Activated naive CD4-positive, alpha-beta T cell treated with anti-CD3 and anti-CD28 coated beads, Interleukin-2, amount 10 ng/mL, durations not matched to agents 7 days and 5 days (primary cell): ENCODE measurements at regions not wholly inside any gene's neighbourhood (a gene's known extent, or its start where the extent isn't known, plus 50 kb on each side); places are given as distances from the start of the nearest gene placed in this dataset.

Experiments
- CTCF ChIA-PET: fragments of 350-600 bp; sonication (Branson Sonifier 250); formaldehyde crosslinking; loops from one replicate; lab custom pipeline; 2021; ENCODE audit warnings: antibody characterized with exemption; lab: Charles Lee
- DNase-seq: peaks from one replicate; pipeline ENCODE4 v3.0.0-alpha.2; 2020
- H3K27ac Mint-ChIP-seq: one replicate; pipeline ENCODE4 v1.8.0; 2021; ENCODE audit warnings: mild to moderate bottlenecking, moderate library complexity, mixed read lengths
- H3K27me3 Mint-ChIP-seq: one replicate; pipeline ENCODE4 v1.8.0; 2021; ENCODE audit warnings: mild to moderate bottlenecking, mixed read lengths
- H3K36me3 Mint-ChIP-seq: one replicate; pipeline ENCODE4 v1.8.0; 2021; ENCODE audit warnings: mixed read lengths
- H3K4me1 Mint-ChIP-seq: one replicate; pipeline ENCODE4 v1.8.0; 2021; ENCODE audit warnings: mixed read lengths
- H3K4me3 Mint-ChIP-seq: one replicate; pipeline ENCODE4 v1.8.0; 2021; ENCODE audit warnings: mild to moderate bottlenecking, moderate library complexity, mixed read lengths
- H3K9me3 Mint-ChIP-seq: one replicate; pipeline ENCODE4 v1.8.0; 2021; ENCODE audit warnings: mixed read lengths

GRCh38 chr7:46450425-46450824 is 529.4 kb upstream of the IGFBP3 start:
- Mint-ChIP-seq H3K36me3 (no peaks in the 10 kb centered on the region), H3K27me3 (no peaks in the 10 kb centered on the region), H3K9me3 (peaks cover 15% of the 10 kb centered on the region), H3K27ac (no peak overlapping the region), H3K4me3 (no peak overlapping the region), H3K4me1 (no peaks in the 10 kb centered on the region)
- CTCF ChIA-PET, result no interaction called here
- DNase-seq, result no peak

- Mint-ChIP-seq H3K27ac (no peak overlapping the region), H3K9me3 (peaks cover 15% of the 10 kb centered on the region), H3K4me1 (no peaks in the 10 kb centered on the region), H3K27me3 (no peaks in the 10 kb centered on the region), H3K4me3 (no peak overlapping the region), H3K36me3 (no peaks in the 10 kb centered on the region)
- no peak for DNase-seq
- CTCF ChIA-PET, result no interaction called here
Observed at GRCh38 chr7:46449743-46450142, 528.7 kb upstream of the IGFBP3 start.

- H3K4me1 Mint-ChIP-seq, result no peaks in the 10 kb centered on the region
- no peak overlapping the region for H3K4me3 Mint-ChIP-seq
- H3K27ac Mint-ChIP-seq, result no peak overlapping the region
- CTCF ChIA-PET, result no interaction called here
- DNase-seq, result no peak
- no peaks in the 10 kb centered on the region for H3K36me3 Mint-ChIP-seq
- H3K27me3 Mint-ChIP-seq, result no peaks in the 10 kb centered on the region
- H3K9me3 Mint-ChIP-seq, result peaks cover 12% of the 10 kb centered on the region
Observed at GRCh38 chr7:46448478-46448877, 527.4 kb upstream of the IGFBP3 start.

- CTCF ChIA-PET, result no interaction called here
- H3K4me1 Mint-ChIP-seq, result no peaks in the 10 kb centered on the region
- peaks cover 17% of the 10 kb centered on the region for H3K9me3 Mint-ChIP-seq
- H3K36me3 Mint-ChIP-seq, result no peaks in the 10 kb centered on the region
- H3K27me3 Mint-ChIP-seq, result peaks cover 3% of the 10 kb centered on the region
- no peak overlapping the region for H3K27ac Mint-ChIP-seq
- H3K4me3 Mint-ChIP-seq, result no peak overlapping the region
- DNase-seq, result no peak
Observed at GRCh38 chr7:46446151-46446550, 525.1 kb upstream of the IGFBP3 start.

- Mint-ChIP-seq H3K4me1 (no peaks in the 10 kb centered on the region), H3K4me3 (no peak overlapping the region), H3K9me3 (peaks cover 14% of the 10 kb centered on the region), H3K27me3 (peaks cover 3% of the 10 kb centered on the region), H3K36me3 (no peaks in the 10 kb centered on the region), H3K27ac (no peak overlapping the region)
- no peak for DNase-seq
- CTCF ChIA-PET, result no interaction called here
Observed at GRCh38 chr7:46444256-46444655, 523.2 kb upstream of the IGFBP3 start.

GRCh38 chr7:46440186-46440585 is 519.1 kb upstream of the IGFBP3 start:
- Mint-ChIP-seq H3K27ac (no peak overlapping the region), H3K27me3 (peaks cover 3% of the 10 kb centered on the region), H3K4me3 (no peak overlapping the region), H3K4me1 (no peaks in the 10 kb centered on the region), H3K36me3 (no peaks in the 10 kb centered on the region), H3K9me3 (peaks cover 5% of the 10 kb centered on the region)
- no peak for DNase-seq
- CTCF ChIA-PET, result no interaction called here

GRCh38 chr7:46432708-46433107 is 511.6 kb upstream of the IGFBP3 start:
- no peak overlapping the region for H3K27ac Mint-ChIP-seq
- CTCF ChIA-PET, result no interaction called here
- no peaks in the 10 kb centered on the region for H3K27me3 Mint-ChIP-seq
- DNase-seq, result no peak
- H3K36me3 Mint-ChIP-seq, result peaks cover 1% of the 10 kb centered on the region
- H3K4me1 Mint-ChIP-seq, result no peaks in the 10 kb centered on the region
- H3K9me3 Mint-ChIP-seq, result peaks cover 7% of the 10 kb centered on the region
- H3K4me3 Mint-ChIP-seq, result no peak overlapping the region

GRCh38 chr7:46428295-46428694 is 507.2 kb upstream of the IGFBP3 start:
- Mint-ChIP-seq H3K4me3 (no peak overlapping the region), H3K9me3 (peaks cover 7% of the 10 kb centered on the region), H3K27me3 (no peaks in the 10 kb centered on the region), H3K36me3 (peaks cover 1% of the 10 kb centered on the region), H3K27ac (no peak overlapping the region), H3K4me1 (no peaks in the 10 kb centered on the region)
- DNase-seq, result no peak
- CTCF ChIA-PET, result no interaction called here

GRCh38 chr7:46424934-46425333 is 503.9 kb upstream of the IGFBP3 start:
- CTCF ChIA-PET, result no interaction called here
- no peaks in the 10 kb centered on the region for H3K36me3 Mint-ChIP-seq
- no peak overlapping the region for H3K27ac Mint-ChIP-seq

GRCh38 chr7:46421441-46422230 is 500.6 kb upstream of the IGFBP3 start:
- no peaks in the 10 kb centered on the region for H3K4me1 Mint-ChIP-seq
- H3K27me3 Mint-ChIP-seq, result no peaks in the 10 kb centered on the region
- H3K4me3 Mint-ChIP-seq, result no peak overlapping the region
- CTCF ChIA-PET, result no interaction called here
- no peaks in the 10 kb centered on the region for H3K36me3 Mint-ChIP-seq
- DNase-seq, result no peak
- H3K9me3 Mint-ChIP-seq, result no peaks in the 10 kb centered on the region
- no peak overlapping the region for H3K27ac Mint-ChIP-seq

More at GRCh38 chr7:46424934-46425333, 503.9 kb upstream of the IGFBP3 start:
- no peak for DNase-seq
- Mint-ChIP-seq H3K4me3 (no peak overlapping the region), H3K27me3 (no peaks in the 10 kb centered on the region), H3K4me1 (no peaks in the 10 kb centered on the region), H3K9me3 (no peaks in the 10 kb centered on the region)

- H3K9me3 Mint-ChIP-seq, result no peaks in the 10 kb centered on the region
- CTCF ChIA-PET, result no interaction called here
- no peaks in the 10 kb centered on the region for H3K27me3 Mint-ChIP-seq
- no peaks in the 10 kb centered on the region for H3K4me1 Mint-ChIP-seq
- DNase-seq, result no peak
- H3K4me3 Mint-ChIP-seq, result no peak overlapping the region
- no peaks in the 10 kb centered on the region for H3K36me3 Mint-ChIP-seq
- H3K27ac Mint-ChIP-seq, result no peak overlapping the region
Observed at GRCh38 chr7:46414946-46415345, 493.9 kb upstream of the IGFBP3 start.

- Mint-ChIP-seq H3K36me3 (no peaks in the 10 kb centered on the region), H3K4me1 (no peaks in the 10 kb centered on the region), H3K4me3 (no peak overlapping the region), H3K9me3 (no peaks in the 10 kb centered on the region), H3K27me3 (no peaks in the 10 kb centered on the region), H3K27ac (no peak overlapping the region)
- no peak for DNase-seq
- CTCF ChIA-PET, result interaction anchor here (0.6 kb wide), 1 partner anchor 166 kb away, joined by 3 read pairs; no protein-coding TSS in a partner anchor
Observed at GRCh38 chr7:46411236-46411635, 490.2 kb upstream of the IGFBP3 start.

- no peak overlapping the region for H3K4me3 Mint-ChIP-seq
- no peaks in the 10 kb centered on the region for H3K36me3 Mint-ChIP-seq
- CTCF ChIA-PET, result no interaction called here
Observed at GRCh38 chr7:46407125-46407524, 486.1 kb upstream of the IGFBP3 start.

GRCh38 chr7:46397591-46397990 is 476.5 kb upstream of the IGFBP3 start:
- CTCF ChIA-PET, result no interaction called here
- no peak overlapping the region for H3K27ac Mint-ChIP-seq
- H3K27me3 Mint-ChIP-seq, result no peaks in the 10 kb centered on the region
- H3K4me3 Mint-ChIP-seq, result no peak overlapping the region
- no peaks in the 10 kb centered on the region for H3K4me1 Mint-ChIP-seq
- DNase-seq, result no peak
- no peaks in the 10 kb centered on the region for H3K36me3 Mint-ChIP-seq
- no peaks in the 10 kb centered on the region for H3K9me3 Mint-ChIP-seq

More at GRCh38 chr7:46407125-46407524, 486.1 kb upstream of the IGFBP3 start:
- Mint-ChIP-seq H3K9me3 (no peaks in the 10 kb centered on the region), H3K4me1 (no peaks in the 10 kb centered on the region), H3K27ac (no peak overlapping the region), H3K27me3 (no peaks in the 10 kb centered on the region)
- DNase-seq, result no peak

- DNase-seq, result no peak
Observed at GRCh38 chr7:46396481-46396880, 475.4 kb upstream of the IGFBP3 start.

More at GRCh38 chr7:46396481-46396880, 475.4 kb upstream of the IGFBP3 start:
- no peaks in the 10 kb centered on the region for H3K36me3 Mint-ChIP-seq
- no peaks in the 10 kb centered on the region for H3K4me1 Mint-ChIP-seq
- no peaks in the 10 kb centered on the region for H3K9me3 Mint-ChIP-seq
- CTCF ChIA-PET, result no interaction called here
- no peak overlapping the region for H3K27ac Mint-ChIP-seq
- no peaks in the 10 kb centered on the region for H3K27me3 Mint-ChIP-seq
- H3K4me3 Mint-ChIP-seq, result no peak overlapping the region
